NCI-H226 (cell line): ENCODE measurements at regions not wholly inside any gene's neighbourhood (a gene's known extent, or its start where the extent isn't known, plus 50 kb on each side); places are given as distances from the start of the nearest gene placed in this dataset.
"Not testable (repeated sequence)": the region's sequence is repeated elsewhere in the genome, so short reads cannot be mapped to it uniquely, and the experiment has no call there.

ENCODE experiments used
- DNase-seq: peaks from one replicate; pipeline ENCODE4 v3.0.0-alpha.2; 2015

- DNase-seq = peak; percentile 93
Measured at GRCh38 chr6:133130863-133131262, 110.3 kb upstream of the EYA4 start.

GRCh38 chr6:133131621-133132465 is 109.3 kb upstream of the EYA4 start:
- no peak for DNase-seq

- DNase-seq = no peak
Measured at GRCh38 chr6:133132466-133132971, 108.6 kb upstream of the EYA4 start.

GRCh38 chr6:133136177-133136880 is 104.8 kb upstream of the EYA4 start:
- no peak for DNase-seq

GRCh38 chr6:133147470-133148184 is 93.5 kb upstream of the EYA4 start:
- DNase-seq = not testable (repeated sequence)

GRCh38 chr6:133156689-133157088 is 84.5 kb upstream of the EYA4 start:
- DNase-seq = no peak

- no peak for DNase-seq
Measured at GRCh38 chr6:133157995-133158394, 83.2 kb upstream of the EYA4 start.

GRCh38 chr6:133159255-133159795 is 81.8 kb upstream of the EYA4 start:
- no peak for DNase-seq

GRCh38 chr6:133160536-133160935 is 80.6 kb upstream of the EYA4 start:
- no peak for DNase-seq

- no peak for DNase-seq
Measured at GRCh38 chr6:133165235-133165634, 75.9 kb upstream of the EYA4 start.

- no peak for DNase-seq
Measured at GRCh38 chr6:133166766-133167165, 74.4 kb upstream of the EYA4 start.

- DNase-seq = no peak
Measured at GRCh38 chr6:133169901-133170300, 71.3 kb upstream of the EYA4 start.

- DNase-seq = peak; percentile 10
Measured at GRCh38 chr6:133170602-133171001, 70.6 kb upstream of the EYA4 start.

GRCh38 chr6:133171989-133172604 is 69.1 kb upstream of the EYA4 start:
- DNase-seq = no peak

- DNase-seq = no peak
Measured at GRCh38 chr6:133173276-133173675, 67.9 kb upstream of the EYA4 start.

- no peak for DNase-seq
Measured at GRCh38 chr6:133179481-133179880, 61.7 kb upstream of the EYA4 start.

GRCh38 chr6:133183691-133184090 is 57.5 kb upstream of the EYA4 start:
- no peak for DNase-seq

- no peak for DNase-seq
Measured at GRCh38 chr6:133184798-133185372, 56.3 kb upstream of the EYA4 start.

GRCh38 chr6:133185731-133186130 is 55.4 kb upstream of the EYA4 start:
- no peak for DNase-seq

- DNase-seq = no peak
Measured at GRCh38 chr6:133187114-133187513, 54.0 kb upstream of the EYA4 start.

- peak; percentile 57 for DNase-seq
Measured at GRCh38 chr6:133187657-133188453, 53.3 kb upstream of the EYA4 start.
